Loucy (cell line): ENCODE measurements at regions not wholly inside any gene's neighbourhood (a gene's known extent, or its start where the extent isn't known, plus 50 kb on each side); places are given as distances from the start of the nearest gene placed in this dataset.

Experiments used
- EZH2phosphoT487 ChIP-seq: fragments of 200-600 bp; IDR thresholded peaks from 2 replicates; pipeline ENCODE4 v1.6.1; 2018; ENCODE audit warnings: antibody characterized with exemption, mild to moderate bottlenecking, moderate library complexity, borderline replicate concordance
- TF ChIP-seq, protein P1 (sequence below): fragments of 200-600 bp; sonication (generic); conservative IDR thresholded peaks from 2 replicates; pipeline ENCODE4 v1.5.1; 2014; ENCODE audit warnings: mild to moderate bottlenecking, antibody characterized with exemption, low read length

DNA sequence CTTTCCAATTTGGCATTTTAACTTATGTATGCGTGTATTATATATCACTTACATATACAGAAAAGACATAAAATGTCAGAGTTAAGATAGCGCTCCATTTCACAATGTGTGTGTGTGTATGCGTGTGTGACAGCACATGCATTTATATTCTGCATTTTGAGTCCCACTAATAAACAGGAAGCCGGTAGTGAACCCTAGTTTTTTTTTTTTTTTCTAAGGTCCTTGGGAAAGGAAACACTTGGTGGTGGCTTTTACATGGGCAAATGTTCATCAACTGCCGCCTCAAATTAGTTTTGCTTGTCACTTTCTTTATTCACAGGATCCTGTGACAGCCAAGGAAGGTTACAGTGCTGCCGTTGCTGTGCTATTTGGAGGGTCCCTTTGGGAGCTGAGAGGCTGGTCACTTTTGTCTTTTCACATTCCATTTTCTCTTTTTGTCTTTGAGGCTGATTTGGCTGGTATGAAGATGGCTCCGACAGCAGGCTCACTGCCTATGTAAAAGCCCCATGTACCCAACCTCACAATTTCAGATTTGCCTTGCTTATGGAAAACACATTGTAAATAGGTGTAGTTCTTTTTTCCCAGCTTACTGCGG lies 298.9 kb downstream of the CSNK1G3 start:
- TF ChIP-seq, protein P1, sequence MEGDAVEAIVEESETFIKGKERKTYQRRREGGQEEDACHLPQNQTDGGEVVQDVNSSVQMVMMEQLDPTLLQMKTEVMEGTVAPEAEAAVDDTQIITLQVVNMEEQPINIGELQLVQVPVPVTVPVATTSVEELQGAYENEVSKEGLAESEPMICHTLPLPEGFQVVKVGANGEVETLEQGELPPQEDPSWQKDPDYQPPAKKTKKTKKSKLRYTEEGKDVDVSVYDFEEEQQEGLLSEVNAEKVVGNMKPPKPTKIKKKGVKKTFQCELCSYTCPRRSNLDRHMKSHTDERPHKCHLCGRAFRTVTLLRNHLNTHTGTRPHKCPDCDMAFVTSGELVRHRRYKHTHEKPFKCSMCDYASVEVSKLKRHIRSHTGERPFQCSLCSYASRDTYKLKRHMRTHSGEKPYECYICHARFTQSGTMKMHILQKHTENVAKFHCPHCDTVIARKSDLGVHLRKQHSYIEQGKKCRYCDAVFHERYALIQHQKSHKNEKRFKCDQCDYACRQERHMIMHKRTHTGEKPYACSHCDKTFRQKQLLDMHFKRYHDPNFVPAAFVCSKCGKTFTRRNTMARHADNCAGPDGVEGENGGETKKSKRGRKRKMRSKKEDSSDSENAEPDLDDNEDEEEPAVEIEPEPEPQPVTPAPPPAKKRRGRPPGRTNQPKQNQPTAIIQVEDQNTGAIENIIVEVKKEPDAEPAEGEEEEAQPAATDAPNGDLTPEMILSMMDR: no peak
- no peak for TF ChIP-seq EZH2phosphoT487
